NCI-H2107 treated with DMSO at 0.1 percent for 48 hours (cell line): ENCODE measurements at regions not wholly inside any gene's neighbourhood (a gene's known extent, or its start where the extent isn't known, plus 50 kb on each side); places are given as distances from the start of the nearest gene placed in this dataset.
A peak's percentile ranks its signal among the peaks of the same experiment; 100 is the strongest.

Source experiments
- DNase-seq: peaks from one replicate; lab custom pipeline; 2025; ENCODE audit not compliant: unreplicated experiment; lab: John Stamatoyannopoulos, UW

GRCh38 chr2:221845021-221845365 lies 272.9 kb upstream of the EPHA4 start:
- DNase-seq = no peak

DNA sequence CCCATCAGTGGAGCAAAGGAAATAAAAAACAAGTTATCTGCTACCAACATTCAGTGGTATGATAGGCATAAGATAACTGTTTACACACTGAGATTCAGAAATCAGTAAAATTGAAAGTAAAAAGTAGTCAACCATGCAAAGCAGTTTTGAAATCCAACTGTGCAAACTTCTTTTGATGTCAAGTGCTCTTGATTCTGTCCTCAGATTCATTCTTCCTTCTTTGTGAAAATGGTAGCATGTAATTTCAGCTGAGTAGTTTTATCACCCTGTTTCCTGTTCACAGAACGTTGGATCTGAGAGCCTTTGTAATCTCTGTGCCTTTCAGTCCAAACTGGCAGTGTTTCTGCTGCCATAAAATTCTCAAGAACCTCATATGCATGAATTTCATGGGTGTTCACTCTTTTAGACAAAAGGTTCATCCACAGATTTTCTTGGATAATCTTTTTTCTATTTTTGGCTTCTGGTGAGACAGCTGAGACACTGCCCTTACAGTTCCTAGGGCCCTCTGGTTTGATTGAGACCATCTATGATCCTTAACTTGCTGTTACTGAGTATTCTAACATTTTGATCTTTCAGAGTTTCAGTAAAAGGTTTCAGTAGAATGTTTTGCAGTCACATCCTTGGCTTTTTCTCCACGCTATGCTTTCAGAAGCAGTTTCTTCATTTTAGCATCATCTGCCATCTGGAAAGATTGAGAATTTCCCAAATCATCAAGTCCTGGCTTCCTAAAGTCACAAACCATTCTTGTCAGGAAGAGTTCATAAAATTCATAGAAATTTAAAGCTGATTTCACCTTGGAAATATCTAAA lies 272.3 kb upstream of the EPHA4 start:
- DNase-seq = peak; percentile 73

DNA sequence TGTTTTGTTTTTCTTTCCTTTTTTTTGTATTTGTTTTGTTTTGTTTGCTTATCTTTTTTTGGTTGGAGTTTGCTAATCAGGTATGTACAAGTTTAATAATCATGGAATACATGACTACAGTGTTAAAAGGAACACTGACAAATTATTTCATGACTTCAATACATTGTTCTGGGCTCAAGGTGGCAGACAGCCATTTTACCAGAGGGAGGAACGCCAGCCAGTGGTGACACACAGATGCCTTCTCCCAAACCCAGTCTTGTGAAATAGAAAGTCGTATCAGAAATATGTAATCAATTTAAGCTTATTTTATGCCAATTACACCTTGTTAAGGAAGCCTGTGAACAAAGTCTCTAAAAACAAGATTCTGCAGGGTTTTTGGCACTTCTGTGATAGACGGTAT lies 264.0 kb upstream of the EPHA4 start:
- no peak for DNase-seq

DNA sequence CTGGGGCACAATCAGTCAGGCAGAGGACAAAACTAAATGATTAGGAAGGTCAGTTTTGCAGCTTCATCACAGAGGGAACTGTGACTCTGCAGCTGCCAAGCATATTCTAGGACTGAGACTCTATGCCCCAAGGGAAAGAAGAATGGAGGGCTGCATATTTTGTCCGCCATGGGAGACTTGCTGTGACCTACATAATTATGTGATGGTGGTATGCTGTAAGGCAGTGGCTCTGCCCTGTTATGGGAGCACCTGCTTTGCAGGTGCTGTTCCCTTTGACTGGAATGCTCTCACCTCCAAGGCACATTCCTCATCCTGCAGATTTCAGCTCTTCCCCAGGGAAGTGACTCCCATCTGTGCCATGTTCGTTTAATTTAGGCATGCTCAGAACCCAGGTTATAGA lies 261.9 kb upstream of the EPHA4 start:
- DNase-seq = no peak

- DNase-seq = no peak
Measured at GRCh38 chr2:221831051-221831450, 258.9 kb upstream of the EPHA4 start.

DNA sequence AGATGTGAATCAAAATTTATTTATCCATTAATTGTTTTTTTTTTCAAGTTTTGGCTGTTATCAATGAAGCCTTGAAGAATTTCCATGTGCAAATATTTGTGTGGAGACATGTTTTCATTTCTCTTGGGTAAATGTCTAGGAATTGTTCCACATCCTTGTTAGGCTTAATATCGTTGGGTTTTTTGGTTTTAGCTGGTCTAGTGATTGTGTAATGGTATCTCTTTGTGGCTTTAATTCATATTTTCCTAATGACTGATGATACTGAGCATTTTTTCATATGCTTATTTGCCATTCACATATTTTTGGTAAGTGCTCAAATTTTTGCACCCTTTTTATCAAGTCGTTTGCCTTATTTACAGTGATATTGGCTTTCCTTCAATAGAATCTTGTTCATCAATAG lies 250.3 kb upstream of the EPHA4 start:
- DNase-seq = no peak

DNA sequence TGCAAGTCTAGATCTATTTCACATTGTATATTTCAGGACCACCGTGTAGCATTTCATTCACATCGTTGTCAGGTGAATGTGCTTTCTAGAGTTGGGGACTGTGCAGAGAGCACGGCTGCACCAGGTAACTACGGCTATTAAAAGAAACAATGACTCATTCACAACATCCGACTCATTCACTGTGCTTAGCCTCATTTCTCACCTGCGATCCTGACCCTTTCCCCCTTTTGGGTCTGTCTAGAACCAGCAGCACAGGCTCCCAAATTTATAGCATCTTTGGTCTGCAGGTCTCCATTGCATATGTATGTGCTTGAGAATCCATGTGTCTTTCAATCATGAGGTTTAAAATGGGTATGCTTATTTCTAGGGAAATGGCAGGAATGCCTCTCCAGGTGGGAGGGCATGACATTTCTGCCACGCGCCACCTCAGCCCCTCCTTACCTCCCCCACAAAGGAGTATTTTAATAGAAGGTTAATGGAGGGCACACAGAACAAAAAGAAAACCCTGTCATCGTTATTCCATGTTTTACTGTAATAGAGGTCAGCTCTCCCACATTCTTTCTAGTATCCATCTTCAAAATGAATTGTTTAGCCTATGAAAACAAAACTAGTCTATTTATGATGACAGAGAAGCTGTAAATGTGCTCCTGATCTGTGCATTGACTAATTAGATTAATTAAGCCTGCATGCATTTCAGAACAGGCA lies 246.7 kb upstream of the EPHA4 start:
- DNase-seq = no peak

- no peak for DNase-seq
Measured at GRCh38 chr2:221817878-221818277, 245.8 kb upstream of the EPHA4 start.

GRCh38 chr2:221817052-221817451 lies 244.9 kb upstream of the EPHA4 start:
- DNase-seq = no peak

DNA sequence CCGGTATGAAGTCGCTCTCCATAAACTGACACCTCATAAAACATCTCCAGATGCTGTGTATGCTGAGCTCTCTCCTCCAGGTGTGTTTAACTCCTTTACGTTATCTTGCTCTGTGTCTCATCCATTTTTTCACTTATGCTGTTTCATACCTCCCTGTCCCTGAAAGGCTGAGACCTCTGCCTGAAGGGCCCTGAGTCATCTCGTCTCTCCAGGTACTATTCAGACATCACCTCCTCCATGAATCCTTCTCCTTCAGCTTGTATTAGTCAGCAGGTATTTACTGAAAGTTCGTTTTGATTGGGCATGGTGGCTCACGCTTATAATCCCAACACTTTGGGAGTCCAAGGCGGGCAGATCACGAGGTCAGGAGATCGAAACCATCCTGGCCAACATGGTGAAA lies 244.5 kb upstream of the EPHA4 start:
- DNase-seq = no peak

DNA sequence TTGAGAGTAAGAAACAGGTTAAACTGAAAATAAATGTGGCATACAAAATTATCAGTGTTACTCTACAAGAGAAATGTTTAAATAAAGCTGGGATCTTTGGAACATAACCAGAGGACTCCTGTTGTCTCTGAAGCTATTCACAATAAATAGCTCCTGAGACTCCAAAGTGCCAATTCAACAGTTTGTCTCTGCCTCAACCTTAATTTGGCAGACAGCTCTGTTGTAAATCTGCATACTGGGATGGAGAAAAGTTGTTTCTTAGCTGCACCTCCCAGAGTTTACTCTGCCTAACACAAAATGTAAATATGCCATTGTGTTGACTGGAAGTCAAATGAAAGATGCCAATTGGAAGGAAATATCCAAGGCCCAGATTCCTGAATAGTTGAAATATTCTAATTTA lies 238.5 kb upstream of the EPHA4 start:
- no peak for DNase-seq

- no peak for DNase-seq
Measured at GRCh38 chr2:221810245-221810644, 238.1 kb upstream of the EPHA4 start.

- DNase-seq = no peak
Measured at GRCh38 chr2:221808488-221808887, 236.4 kb upstream of the EPHA4 start.

GRCh38 chr2:221807706-221808105 lies 235.6 kb upstream of the EPHA4 start:
- no peak for DNase-seq

GRCh38 chr2:221802089-221802488 lies 230.0 kb upstream of the EPHA4 start:
- no peak for DNase-seq

DNA sequence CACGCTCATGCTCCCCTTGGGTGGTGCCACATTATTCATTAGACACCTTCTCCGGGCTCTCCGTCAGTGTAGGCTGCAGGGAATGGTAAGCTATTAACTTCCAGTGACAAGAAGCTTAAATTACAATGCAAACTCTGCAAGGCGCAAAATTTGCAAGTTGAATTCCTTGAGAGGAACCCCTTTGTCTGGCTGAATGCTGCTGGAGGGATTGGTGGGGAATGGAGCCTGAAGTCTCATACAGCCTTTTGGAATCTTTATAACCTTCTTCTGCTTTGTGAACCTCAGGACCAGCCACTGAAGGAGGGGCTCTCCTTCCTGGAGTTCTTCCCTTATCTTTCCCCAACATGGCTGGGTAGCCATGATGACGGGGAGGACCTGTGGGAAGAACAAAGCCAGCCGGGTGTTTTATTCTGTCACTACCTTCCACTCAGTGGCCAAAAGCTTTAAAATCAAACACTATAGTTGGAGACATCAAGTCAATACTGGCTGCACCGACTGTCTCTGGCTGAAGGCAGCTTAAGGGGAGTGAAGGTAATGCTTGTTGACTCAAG lies 220.9 kb upstream of the EPHA4 start:
- DNase-seq = no peak

GRCh38 chr2:221791844-221792243 lies 219.7 kb upstream of the EPHA4 start:
- no peak for DNase-seq

DNA sequence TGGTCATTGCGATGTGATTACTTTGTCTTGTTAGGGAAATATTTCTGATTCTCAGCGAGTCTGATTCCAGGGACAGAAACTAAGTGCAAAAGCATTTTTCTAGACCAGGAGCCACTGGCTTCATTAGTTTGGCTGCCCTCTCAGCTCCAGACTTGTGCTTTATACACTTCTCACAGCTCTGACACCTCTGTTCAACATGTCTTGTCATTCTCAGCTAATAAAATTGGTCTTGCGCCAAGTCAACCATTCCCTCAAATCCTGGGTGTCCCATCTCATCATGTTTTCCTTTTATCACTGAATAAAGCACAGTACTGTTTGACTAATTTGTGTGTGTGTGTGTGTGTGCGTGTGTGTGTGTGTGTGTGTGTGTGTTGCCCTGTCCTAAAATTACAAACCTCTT lies 215.5 kb upstream of the EPHA4 start:
- DNase-seq = no peak

DNA sequence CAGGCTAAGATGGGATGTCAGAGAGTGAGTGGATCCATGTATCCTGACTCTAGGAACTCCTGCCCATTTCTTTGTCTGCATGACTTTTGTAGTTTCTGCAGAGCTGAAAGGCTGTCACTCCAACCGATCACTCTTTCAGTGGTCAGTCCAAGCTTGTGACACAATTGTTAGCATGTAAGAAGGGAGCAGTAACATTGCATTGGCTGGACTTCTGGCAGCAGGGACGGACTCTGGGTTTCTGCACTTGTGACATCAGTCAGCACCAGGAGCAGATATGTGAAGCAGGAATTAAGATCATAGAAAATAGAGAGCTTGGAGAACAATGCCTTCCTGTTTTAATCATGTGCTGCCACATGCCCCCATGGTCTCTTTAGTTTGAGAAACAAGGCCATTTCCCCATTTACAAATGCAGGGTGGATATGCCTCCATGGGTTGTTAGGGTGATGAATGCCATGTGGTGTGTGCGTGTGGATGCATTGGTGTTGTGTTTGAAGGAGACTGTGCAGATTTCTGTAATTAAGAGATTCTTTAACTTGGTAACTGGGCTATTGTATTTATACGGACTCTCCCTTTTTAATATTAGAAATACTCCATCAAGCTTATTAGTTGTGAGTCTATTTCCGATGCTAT lies 214.3 kb upstream of the EPHA4 start:
- no peak for DNase-seq

- DNase-seq = no peak
Measured at GRCh38 chr2:221780281-221780688, 208.2 kb upstream of the EPHA4 start.

DNA sequence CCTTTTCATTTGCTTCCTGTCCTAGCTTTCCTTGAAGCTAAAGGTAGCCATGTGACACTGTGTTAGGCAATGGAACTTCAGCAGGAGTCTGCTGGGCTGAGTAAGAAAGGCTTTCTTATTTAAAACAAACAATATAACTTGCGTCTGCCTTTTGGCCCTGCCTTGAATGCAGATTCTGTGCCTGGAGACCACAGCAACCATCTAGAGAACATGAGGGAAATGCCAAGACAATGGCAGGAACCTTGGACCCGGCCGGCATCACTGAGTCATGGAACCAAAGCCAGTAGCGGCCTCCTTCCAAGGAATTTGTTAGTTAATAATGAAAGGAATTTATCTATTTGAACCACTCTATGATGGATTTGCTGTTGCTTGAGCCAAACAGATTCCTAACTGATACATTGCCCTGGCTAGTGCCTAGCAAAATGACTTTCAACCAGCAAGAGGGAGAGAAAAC lies 207.5 kb upstream of the EPHA4 start:
- DNase-seq = no peak

DNA sequence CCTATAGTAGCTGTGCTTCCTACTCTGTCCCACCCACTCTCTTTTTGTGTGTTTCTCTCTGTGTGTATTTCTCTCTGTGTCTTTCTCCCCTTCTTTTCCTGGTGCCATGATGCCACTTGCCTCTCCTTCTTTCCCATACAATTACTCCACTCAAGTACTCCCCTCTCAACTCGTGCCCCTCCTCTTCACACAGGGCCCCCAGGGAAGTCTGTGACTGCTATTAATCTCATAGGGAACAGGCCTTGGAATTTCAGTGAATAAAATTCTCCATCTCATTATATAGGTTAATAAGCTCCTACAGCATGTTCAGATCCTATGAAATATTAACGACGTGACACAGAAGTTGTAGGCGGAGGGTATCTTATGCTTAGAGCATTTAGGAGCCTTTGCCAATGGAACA lies 205.9 kb upstream of the EPHA4 start:
- DNase-seq = no peak
